Hepatocyte (in vitro differentiated cells): ENCODE measurements at regions not wholly inside any gene's neighbourhood (a gene's known extent, or its start where the extent isn't known, plus 50 kb on each side); places are given as distances from the start of the nearest gene placed in this dataset.
A peak's percentile ranks its signal among the peaks of the same experiment; 100 is the strongest.

Experiments used
- DNase-seq: peaks from one replicate; pipeline ENCODE4 v3.0.0-alpha.2; 2016; ENCODE audit warnings: low spot score
- H2AFZ ChIP-seq: fragments of 200-600 bp; sonication (generic); 2 replicates; pipeline ENCODE4 v1.6.0; 2016; ENCODE audit warnings: antibody characterized with exemption, mild to moderate bottlenecking
- H3K27ac ChIP-seq: fragments of 200-600 bp; sonication (generic); 2 replicates; pipeline ENCODE4 v1.5.1; 2016; ENCODE audit warnings: mild to moderate bottlenecking
- H3K27me3 ChIP-seq: fragments of 200-600 bp; sonication (generic); 2 replicates; pipeline ENCODE4 v1.6.1; 2016
- H3K36me3 ChIP-seq: fragments of 200-600 bp; sonication (generic); replicated peaks from 2 replicates; pipeline ENCODE4 v1.5.1; 2016; ENCODE audit warnings: low read depth; ENCODE audit not compliant: insufficient read depth
- H3K4me1 ChIP-seq: fragments of 200-600 bp; sonication (generic); 2 replicates; pipeline ENCODE4 v1.5.1; 2016; ENCODE audit warnings: mild to moderate bottlenecking, moderate library complexity; ENCODE audit not compliant: insufficient read depth
- H3K4me2 ChIP-seq: fragments of 200-600 bp; sonication (generic); 2 replicates; pipeline ENCODE4 v1.6.0; 2016
- H3K4me3 ChIP-seq: fragments of 200-600 bp; sonication (generic); 2 replicates; pipeline ENCODE4 v1.5.1; 2016; ENCODE audit warnings: mild to moderate bottlenecking
- H3K79me2 ChIP-seq: fragments of 200-600 bp; sonication (generic); 2 replicates; pipeline ENCODE4 v1.6.0; 2017; ENCODE audit warnings: mild to moderate bottlenecking
- H3K9me2 ChIP-seq: fragments of 200-600 bp; sonication (generic); replicated peaks from 2 replicates; pipeline ENCODE4 v1.6.0; 2017; ENCODE audit warnings: mild to moderate bottlenecking; ENCODE audit not compliant: insufficient read depth
- H3K9me3 ChIP-seq: fragments of 200-600 bp; sonication (generic); 2 replicates; pipeline ENCODE4 v1.5.1; 2016; ENCODE audit warnings: low read depth, mild to moderate bottlenecking
- H4K20me1 ChIP-seq: fragments of 200-600 bp; sonication (generic); 2 replicates; pipeline ENCODE4 v1.6.0; 2016; ENCODE audit warnings: mild to moderate bottlenecking; ENCODE audit not compliant: insufficient read depth, poor library complexity, severe bottlenecking
- CTCF ChIP-seq: fragments of 200-600 bp; sonication (generic); IDR thresholded peaks from 2 replicates; pipeline ENCODE4 v1.5.1; 2016; ENCODE audit warnings: antibody characterized with exemption, mild to moderate bottlenecking; ENCODE audit not compliant: poor library complexity
- EZH2 ChIP-seq: fragments of 200-600 bp; sonication (generic); IDR thresholded peaks from 2 replicates; pipeline ENCODE4 v1.6.1; 2016; ENCODE audit warnings: antibody characterized with exemption, mild to moderate bottlenecking, borderline replicate concordance
- EZH2phosphoT487 ChIP-seq: fragments of 200-600 bp; sonication (generic); IDR thresholded peaks from one replicate; pipeline ENCODE4 v1.6.1; 2018; ENCODE audit warnings: antibody characterized with exemption, mild to moderate bottlenecking, low read depth, moderate library complexity; ENCODE audit not compliant: unreplicated experiment, severe bottlenecking
- WGBS: methylation state at CpG from one replicate; pipeline ENCODE4 v1.1.6; 2016; ENCODE audit warnings: low lambda C conversion rate; ENCODE audit errors: missing lambda C conversion rate; 5-methylcytosine and 5-hydroxymethylcytosine counted together

DNA sequence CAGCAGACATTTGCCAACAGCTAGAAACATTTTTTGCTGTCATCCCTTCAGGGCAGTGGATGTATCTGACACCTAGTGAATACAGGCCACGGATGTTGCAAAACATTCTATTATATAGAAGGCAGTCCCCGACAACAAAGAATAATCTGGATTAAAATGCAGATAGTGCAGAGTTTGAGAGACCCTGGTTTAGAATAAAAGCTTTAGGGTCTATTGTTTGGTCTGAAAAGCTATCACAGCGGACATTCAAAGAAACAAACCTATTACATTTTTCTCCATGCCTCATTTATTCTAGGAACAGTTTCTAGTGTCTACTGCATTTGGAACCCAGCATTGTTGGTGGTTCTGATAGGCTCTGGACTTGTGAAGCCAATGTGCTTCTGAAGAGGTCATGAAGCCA lies 316.3 kb downstream of the TGFB2 start:
- Histone ChIP-seq H3K9me3 (no peaks in the 10 kb centered on the region), H3K4me1 (peaks cover 10% of the 10 kb centered on the region), H3K4me3 (no peak overlapping the region), H2AFZ (no peak overlapping the region), H3K9me2 (no peaks in the 10 kb centered on the region), H3K4me2 (no peak overlapping the region), H3K79me2 (no peaks in the 10 kb centered on the region), H3K27me3 (no peaks in the 10 kb centered on the region), H3K36me3 (no peaks in the 10 kb centered on the region), H4K20me1 (no peaks in the 10 kb centered on the region), H3K27ac (no peak overlapping the region)
- TF ChIP-seq CTCF = no peak
- no peak for TF ChIP-seq EZH2phosphoT487
- no peak for TF ChIP-seq EZH2
- 89% methylated on average over 3 of the region's 3 CpGs for WGBS
- no peak for DNase-seq

DNA sequence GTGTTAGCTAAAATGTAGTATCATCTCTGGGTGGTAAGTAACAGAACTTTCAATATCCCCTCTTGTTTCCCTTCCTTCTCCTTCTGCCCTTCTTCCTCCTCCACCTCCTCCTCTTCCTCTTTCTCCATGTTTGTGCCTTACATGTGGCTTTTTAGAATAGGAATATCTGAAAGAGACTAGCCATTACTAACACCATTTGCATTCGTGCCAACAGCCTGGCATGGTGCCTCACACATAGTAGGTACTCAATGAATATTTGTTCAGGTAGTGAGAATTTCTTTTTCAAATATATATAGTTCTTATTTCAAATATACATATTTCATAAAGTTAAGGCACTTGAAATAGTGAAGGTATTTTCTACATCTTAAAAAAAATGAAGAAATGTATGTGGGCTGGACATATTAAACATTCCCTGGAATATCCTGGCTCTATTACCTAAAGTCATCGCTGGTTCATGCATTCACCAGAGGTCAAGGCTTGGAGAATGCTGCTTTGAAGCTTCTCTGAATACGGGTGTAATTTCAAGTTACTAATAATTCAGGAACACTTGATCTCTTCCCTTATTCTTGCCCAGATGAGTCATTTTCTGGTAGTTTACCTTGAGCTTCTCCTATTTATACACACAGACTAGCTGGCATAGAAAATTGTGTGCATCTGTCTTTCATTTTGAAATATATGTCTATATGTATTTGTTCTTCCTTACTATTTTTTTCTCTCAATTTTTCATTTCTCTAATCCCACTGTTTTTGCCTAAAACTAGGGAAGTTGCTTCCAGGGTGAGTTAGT lies 319.4 kb downstream of the TGFB2 start:
- H3K27ac ChIP-seq = peak overlapping the region; percentile 28
- WGBS = 68% methylated on average over 3 of the region's 3 CpGs

DNA sequence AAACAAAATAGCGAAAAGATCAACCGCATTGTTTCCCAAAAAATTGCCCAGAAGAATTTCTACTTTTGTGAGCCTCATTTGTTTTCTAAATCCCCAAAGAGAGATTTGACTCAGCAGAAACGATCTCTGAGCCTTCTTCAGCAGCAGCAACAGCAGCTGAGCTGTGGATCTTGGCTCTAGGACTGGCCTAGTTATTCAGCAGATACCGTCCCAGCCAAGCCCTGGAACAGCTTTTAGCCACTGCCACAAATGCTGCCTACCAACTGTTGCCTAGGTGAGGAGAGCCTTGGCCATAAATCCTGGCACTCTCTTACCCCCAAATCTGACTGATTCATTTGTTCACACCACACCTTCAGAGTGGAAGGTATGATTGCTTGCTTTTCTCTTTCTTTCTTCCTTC lies 320.1 kb downstream of the TGFB2 start:
- no peaks in the 10 kb centered on the region for H3K27me3 ChIP-seq
- no peaks in the 10 kb centered on the region for H3K36me3 ChIP-seq
- H3K4me3 ChIP-seq = no peak overlapping the region
- TF ChIP-seq EZH2 = no peak
- TF ChIP-seq CTCF = no peak
- TF ChIP-seq EZH2phosphoT487 = no peak
- H3K27ac ChIP-seq = peak overlapping the region; percentile 28
- no peak overlapping the region for H2AFZ ChIP-seq
- peak overlapping the region; percentile 10 for H3K4me2 ChIP-seq
- no peaks in the 10 kb centered on the region for H4K20me1 ChIP-seq
- WGBS = 56% methylated on average over 4 of the region's 4 CpGs
- H3K79me2 ChIP-seq = no peaks in the 10 kb centered on the region
- H3K9me3 ChIP-seq = no peaks in the 10 kb centered on the region
- DNase-seq = peak; percentile 30
- peaks cover 5% of the 10 kb centered on the region for H3K4me1 ChIP-seq
- no peaks in the 10 kb centered on the region for H3K9me2 ChIP-seq

More for the DNA sequence above, 319.4 kb downstream of the TGFB2 start:
- H4K20me1 ChIP-seq = no peaks in the 10 kb centered on the region
- H3K36me3 ChIP-seq = no peaks in the 10 kb centered on the region
- peaks cover 10% of the 10 kb centered on the region for H3K4me1 ChIP-seq
- no peak overlapping the region for H2AFZ ChIP-seq
- H3K9me3 ChIP-seq = no peaks in the 10 kb centered on the region
- no peaks in the 10 kb centered on the region for H3K9me2 ChIP-seq
- peak overlapping the region; percentile 10 for H3K4me2 ChIP-seq
- TF ChIP-seq CTCF = no peak
- TF ChIP-seq EZH2 = no peak
- TF ChIP-seq EZH2phosphoT487 = no peak
- no peaks in the 10 kb centered on the region for H3K27me3 ChIP-seq
- H3K79me2 ChIP-seq = no peaks in the 10 kb centered on the region
- H3K4me3 ChIP-seq = no peak overlapping the region
- DNase-seq = peak; percentile 24

DNA sequence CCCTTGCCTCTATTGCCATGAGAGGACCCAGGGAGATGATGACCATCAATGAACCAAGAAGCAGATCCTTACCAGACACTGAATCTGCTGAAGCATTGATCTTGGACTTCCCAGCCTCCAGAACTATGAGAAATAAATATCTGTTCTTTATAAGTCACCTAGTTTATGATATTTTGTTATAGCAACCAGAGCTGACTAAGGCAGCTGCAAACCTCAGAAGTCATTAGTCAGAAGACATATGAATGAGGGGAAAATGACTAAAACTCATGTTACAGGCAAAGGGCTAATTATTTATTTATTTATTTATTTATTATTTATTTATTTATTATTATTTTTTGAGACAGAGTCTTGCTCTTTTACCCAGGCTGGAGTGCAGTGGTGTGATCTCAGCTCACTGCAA lies 321.1 kb downstream of the TGFB2 start:
- no peaks in the 10 kb centered on the region for H3K79me2 ChIP-seq
- no peak overlapping the region for H3K4me2 ChIP-seq
- H3K4me1 ChIP-seq = no peaks in the 10 kb centered on the region
- no peaks in the 10 kb centered on the region for H4K20me1 ChIP-seq
- no peaks in the 10 kb centered on the region for H3K9me3 ChIP-seq
- H2AFZ ChIP-seq = no peak overlapping the region
- no peaks in the 10 kb centered on the region for H3K27me3 ChIP-seq
- H3K4me3 ChIP-seq = no peak overlapping the region
- H3K36me3 ChIP-seq = no peaks in the 10 kb centered on the region
- TF ChIP-seq EZH2phosphoT487 (no peak), CTCF (no peak), EZH2 (no peak)
- DNase-seq = no peak
- H3K27ac ChIP-seq = peak overlapping the region; percentile 28
- H3K9me2 ChIP-seq = no peaks in the 10 kb centered on the region
